ENCODE measurements at regions not wholly inside any gene's neighbourhood (a gene's known extent, or its start where the extent isn't known, plus 50 kb on each side); places are given as distances from the start of the nearest gene placed in this dataset.

DNA sequence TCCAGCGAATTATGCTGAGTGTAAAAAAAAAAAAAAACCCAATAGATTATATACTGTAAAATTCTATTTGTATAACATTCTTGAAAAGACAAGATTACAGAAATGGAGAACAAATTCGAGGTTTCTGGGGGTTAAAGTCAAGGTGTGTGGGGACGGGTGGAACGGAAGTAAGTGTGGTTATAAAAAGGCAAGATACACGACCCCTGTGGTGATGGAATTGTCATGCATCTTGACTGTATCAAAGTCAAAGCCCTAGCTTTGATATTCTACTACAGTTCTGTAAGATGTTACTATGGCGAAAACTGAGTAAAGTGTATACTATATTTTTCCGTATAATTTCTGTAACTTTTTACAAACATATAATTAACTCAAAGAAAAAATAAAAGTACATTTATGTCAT lies 718.2 kb upstream of the PCDH15 start:
- TF ChIP-seq, protein P1, sequence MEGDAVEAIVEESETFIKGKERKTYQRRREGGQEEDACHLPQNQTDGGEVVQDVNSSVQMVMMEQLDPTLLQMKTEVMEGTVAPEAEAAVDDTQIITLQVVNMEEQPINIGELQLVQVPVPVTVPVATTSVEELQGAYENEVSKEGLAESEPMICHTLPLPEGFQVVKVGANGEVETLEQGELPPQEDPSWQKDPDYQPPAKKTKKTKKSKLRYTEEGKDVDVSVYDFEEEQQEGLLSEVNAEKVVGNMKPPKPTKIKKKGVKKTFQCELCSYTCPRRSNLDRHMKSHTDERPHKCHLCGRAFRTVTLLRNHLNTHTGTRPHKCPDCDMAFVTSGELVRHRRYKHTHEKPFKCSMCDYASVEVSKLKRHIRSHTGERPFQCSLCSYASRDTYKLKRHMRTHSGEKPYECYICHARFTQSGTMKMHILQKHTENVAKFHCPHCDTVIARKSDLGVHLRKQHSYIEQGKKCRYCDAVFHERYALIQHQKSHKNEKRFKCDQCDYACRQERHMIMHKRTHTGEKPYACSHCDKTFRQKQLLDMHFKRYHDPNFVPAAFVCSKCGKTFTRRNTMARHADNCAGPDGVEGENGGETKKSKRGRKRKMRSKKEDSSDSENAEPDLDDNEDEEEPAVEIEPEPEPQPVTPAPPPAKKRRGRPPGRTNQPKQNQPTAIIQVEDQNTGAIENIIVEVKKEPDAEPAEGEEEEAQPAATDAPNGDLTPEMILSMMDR (IDR thresholded peaks at IDR 0.05; ENCODE audit: low read depth, low read length, poor library complexity, severe bottlenecking) = no peak
- TF ChIP-seq EZH2phosphoT487 (IDR thresholded peaks at IDR 0.05; ENCODE audit: borderline replicate concordance, low read length) = no peak

All from DOHH2 (cell line).